ENCODE measurements at regions not wholly inside any gene's neighbourhood (a gene's known extent, or its start where the extent isn't known, plus 50 kb on each side); places are given as distances from the start of the nearest gene placed in this dataset.
A peak's percentile ranks its signal among the peaks of the same experiment; 100 is the strongest.

- no peaks in the 10 kb centered on the region for H3K36me3 ChIP-seq
- peak; percentile 44 for ATAC-seq
- peak overlapping the region in 1 of 4 donors; percentile 20 for H3K27ac ChIP-seq
- WGBS, 2 donors (ENCODE audit: low coverage in 1 of 2) = 85 to 93% methylated on average over 7 to 10 of the region's 12 CpGs
- TF ChIP-seq, protein P1, sequence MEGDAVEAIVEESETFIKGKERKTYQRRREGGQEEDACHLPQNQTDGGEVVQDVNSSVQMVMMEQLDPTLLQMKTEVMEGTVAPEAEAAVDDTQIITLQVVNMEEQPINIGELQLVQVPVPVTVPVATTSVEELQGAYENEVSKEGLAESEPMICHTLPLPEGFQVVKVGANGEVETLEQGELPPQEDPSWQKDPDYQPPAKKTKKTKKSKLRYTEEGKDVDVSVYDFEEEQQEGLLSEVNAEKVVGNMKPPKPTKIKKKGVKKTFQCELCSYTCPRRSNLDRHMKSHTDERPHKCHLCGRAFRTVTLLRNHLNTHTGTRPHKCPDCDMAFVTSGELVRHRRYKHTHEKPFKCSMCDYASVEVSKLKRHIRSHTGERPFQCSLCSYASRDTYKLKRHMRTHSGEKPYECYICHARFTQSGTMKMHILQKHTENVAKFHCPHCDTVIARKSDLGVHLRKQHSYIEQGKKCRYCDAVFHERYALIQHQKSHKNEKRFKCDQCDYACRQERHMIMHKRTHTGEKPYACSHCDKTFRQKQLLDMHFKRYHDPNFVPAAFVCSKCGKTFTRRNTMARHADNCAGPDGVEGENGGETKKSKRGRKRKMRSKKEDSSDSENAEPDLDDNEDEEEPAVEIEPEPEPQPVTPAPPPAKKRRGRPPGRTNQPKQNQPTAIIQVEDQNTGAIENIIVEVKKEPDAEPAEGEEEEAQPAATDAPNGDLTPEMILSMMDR (IDR thresholded peaks at IDR 0.05) = no peak
- no peak for TF ChIP-seq POLR2AphosphoS5 (IDR thresholded peaks at IDR 0.05)
- TF ChIP-seq POLR2A (IDR thresholded peaks at IDR 0.05) = no peak
- no peak for TF ChIP-seq EP300 (IDR thresholded peaks at IDR 0.05)
- H3K9me3 ChIP-seq = no peaks in the 10 kb centered on the region
- no peak overlapping the region for H3K4me3 ChIP-seq
- H3K27me3 ChIP-seq = no peaks in the 10 kb centered on the region
- H3K4me1 ChIP-seq = no peaks in the 10 kb centered on the region
These were observed 300.4 kb upstream of the STT3B start for GRCh38 chr3:31232055-31233025.

- H3K9me3 ChIP-seq = no peaks in the 10 kb centered on the region
- H3K4me3 ChIP-seq = no peak overlapping the region
- no peak overlapping the region for H3K27ac ChIP-seq
- TF ChIP-seq POLR2AphosphoS5 (IDR thresholded peaks at IDR 0.05) (no peak), EP300 (IDR thresholded peaks at IDR 0.05) (no peak), POLR2A (IDR thresholded peaks at IDR 0.05) (no peak)
- TF ChIP-seq, protein P1 (IDR thresholded peaks at IDR 0.05) = no peak
- no peak for ATAC-seq
- 80 to 88% methylated on average over 3 to 6 of the region's 6 CpGs for WGBS, 2 donors (ENCODE audit: low coverage in 1 of 2)
- H3K4me1 ChIP-seq = no peaks in the 10 kb centered on the region
- H3K27me3 ChIP-seq = no peaks in the 10 kb centered on the region
- no peaks in the 10 kb centered on the region for H3K36me3 ChIP-seq
These were observed 298.6 kb upstream of the STT3B start for GRCh38 chr3:31234145-31234544.

DNA sequence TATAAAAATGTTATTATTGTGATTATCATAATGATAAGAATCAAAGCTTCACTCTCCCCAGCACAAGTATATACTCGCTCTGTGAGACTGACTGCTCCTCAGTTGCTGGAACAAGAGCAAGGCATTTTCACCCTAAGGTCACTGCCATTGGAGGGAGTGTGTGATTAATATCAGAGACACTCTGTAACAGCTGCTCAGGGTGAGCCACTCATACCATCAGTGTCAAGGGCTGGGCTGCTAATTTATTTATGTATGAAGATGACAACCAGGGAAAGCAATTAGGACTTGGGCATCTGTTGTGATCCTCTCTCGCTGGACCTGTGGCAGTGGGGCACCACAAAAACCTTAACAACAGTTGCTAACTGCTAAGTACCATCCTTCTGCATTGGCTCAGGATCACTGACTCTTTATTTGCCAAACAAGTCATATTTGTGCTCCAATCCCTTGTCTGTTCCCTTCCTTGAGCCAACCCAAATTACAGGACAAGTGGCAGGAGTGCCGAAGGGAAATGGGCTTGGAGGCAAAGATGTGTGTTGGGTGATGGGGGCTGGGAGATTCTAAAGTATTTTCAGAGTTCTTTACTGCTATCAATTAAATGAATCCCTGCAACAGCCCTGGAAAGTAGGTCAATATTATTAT is 297.5 kb upstream of the STT3B start:
- H3K27ac ChIP-seq = no peak overlapping the region
- TF ChIP-seq POLR2A (IDR thresholded peaks at IDR 0.05) = no peak
- no peak for TF ChIP-seq POLR2AphosphoS5 (IDR thresholded peaks at IDR 0.05)
- TF ChIP-seq, protein P1 (IDR thresholded peaks at IDR 0.05) = no peak
- TF ChIP-seq EP300 (IDR thresholded peaks at IDR 0.05) = no peak
- no peaks in the 10 kb centered on the region for H3K4me1 ChIP-seq
- H3K9me3 ChIP-seq = no peaks in the 10 kb centered on the region
- H3K27me3 ChIP-seq = no peaks in the 10 kb centered on the region
- no peaks in the 10 kb centered on the region for H3K36me3 ChIP-seq
- 73 to 85% methylated on average over 3 of the region's 3 CpGs for WGBS, 2 donors (ENCODE audit: low coverage in 1 of 2)
- no peak overlapping the region for H3K4me3 ChIP-seq
- no peak for ATAC-seq

GRCh38 chr3:31237887-31238286 is 294.8 kb upstream of the STT3B start:
- Histone ChIP-seq H3K4me1 (no peaks in the 10 kb centered on the region), H3K4me3 (no peak overlapping the region), H3K27ac (no peak overlapping the region), H3K9me3 (no peaks in the 10 kb centered on the region), H3K27me3 (no peaks in the 10 kb centered on the region), H3K36me3 (no peaks in the 10 kb centered on the region)
- TF ChIP-seq, protein P1 (IDR thresholded peaks at IDR 0.05) = no peak
- no peak for TF ChIP-seq POLR2AphosphoS5 (IDR thresholded peaks at IDR 0.05)
- no peak for TF ChIP-seq EP300 (IDR thresholded peaks at IDR 0.05)
- TF ChIP-seq POLR2A (IDR thresholded peaks at IDR 0.05) = no peak
- WGBS, 2 donors (ENCODE audit: low coverage in 1 of 2) = 18 to 42% methylated on average over 2 to 4 of the region's 4 CpGs
- ATAC-seq = no peak
